ENCODE measurements at regions not wholly inside any gene's neighbourhood (a gene's known extent, or its start where the extent isn't known, plus 50 kb on each side); places are given as distances from the start of the nearest gene placed in this dataset.

DNA sequence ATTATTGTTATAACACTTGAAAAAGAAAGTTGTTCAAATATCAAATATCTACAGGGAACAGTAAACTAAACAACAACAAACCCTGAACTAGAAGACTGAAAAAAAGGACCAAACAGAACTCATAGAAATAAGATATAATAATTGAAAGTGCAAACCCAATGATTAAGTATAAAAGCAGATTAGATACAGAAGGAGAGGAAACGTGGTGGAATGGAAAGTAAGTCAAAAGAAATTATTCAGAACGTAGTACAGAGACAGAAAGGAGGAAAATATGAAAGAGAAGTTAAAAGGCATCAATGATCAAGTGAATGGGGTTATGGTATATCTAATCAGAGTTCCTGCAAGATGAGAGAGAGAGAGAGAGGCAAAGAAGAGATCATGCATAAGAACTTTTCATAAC is 174.2 kb upstream of the DACH1 start:
- TF ChIP-seq, protein P1, sequence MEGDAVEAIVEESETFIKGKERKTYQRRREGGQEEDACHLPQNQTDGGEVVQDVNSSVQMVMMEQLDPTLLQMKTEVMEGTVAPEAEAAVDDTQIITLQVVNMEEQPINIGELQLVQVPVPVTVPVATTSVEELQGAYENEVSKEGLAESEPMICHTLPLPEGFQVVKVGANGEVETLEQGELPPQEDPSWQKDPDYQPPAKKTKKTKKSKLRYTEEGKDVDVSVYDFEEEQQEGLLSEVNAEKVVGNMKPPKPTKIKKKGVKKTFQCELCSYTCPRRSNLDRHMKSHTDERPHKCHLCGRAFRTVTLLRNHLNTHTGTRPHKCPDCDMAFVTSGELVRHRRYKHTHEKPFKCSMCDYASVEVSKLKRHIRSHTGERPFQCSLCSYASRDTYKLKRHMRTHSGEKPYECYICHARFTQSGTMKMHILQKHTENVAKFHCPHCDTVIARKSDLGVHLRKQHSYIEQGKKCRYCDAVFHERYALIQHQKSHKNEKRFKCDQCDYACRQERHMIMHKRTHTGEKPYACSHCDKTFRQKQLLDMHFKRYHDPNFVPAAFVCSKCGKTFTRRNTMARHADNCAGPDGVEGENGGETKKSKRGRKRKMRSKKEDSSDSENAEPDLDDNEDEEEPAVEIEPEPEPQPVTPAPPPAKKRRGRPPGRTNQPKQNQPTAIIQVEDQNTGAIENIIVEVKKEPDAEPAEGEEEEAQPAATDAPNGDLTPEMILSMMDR (IDR thresholded peaks at IDR 0.05) = no peak
- TF ChIP-seq POLR2A (IDR thresholded peaks at IDR 0.05) (no peak), EP300 (IDR thresholded peaks at IDR 0.05) (no peak)

Measured in ovary (tissue), 3 donors.